ENCODE measurements at regions not wholly inside any gene's neighbourhood (a gene's known extent, or its start where the extent isn't known, plus 50 kb on each side); places are given as distances from the start of the nearest gene placed in this dataset.

GRCh38 chr19:27776524-27776923 is 1436.4 kb downstream of the UQCRFS1 start:
- H3K4me2 ChIP-seq (ENCODE audit: insufficient read depth, low read length) = no peak overlapping the region
- no peak overlapping the region for H2AFZ ChIP-seq (ENCODE audit: low read depth, low read length)
- H3K27me3 ChIP-seq (ENCODE audit: control insufficient read depth in 2 of 2, insufficient read depth in 2 of 2, low read length in 2 of 2) = no peaks in the 10 kb centered on the region
- no TSS peak for BruUV-seq (replicated peaks)
- no peak for DNase-seq (ENCODE audit: low read depth, low spot score)
- H3K9ac ChIP-seq (replicated peaks; ENCODE audit: extremely low read depth, insufficient read depth, low read length) = no peak overlapping the region
- H3K27ac ChIP-seq (ENCODE audit: insufficient read depth, low read depth, low read length) = no peak overlapping the region
- H3K9me3 ChIP-seq (replicated peaks; ENCODE audit: control insufficient read depth, insufficient read depth, low read length) = peaks cover 8% of the 10 kb centered on the region
- dilution Hi-C loops (cut with MboI; ENCODE audit: extremely low pct_ligation_motif_present, low sequenced_read_pairs) = no loop called here
- TF ChIP-seq CTCF (IDR thresholded peaks at IDR 0.05; ENCODE audit: extremely low read depth in 1 of 2, insufficient read depth in 1 of 2, low read depth in 1 of 2, low read length in 2 of 2) (no peak), MAX (IDR thresholded peaks at IDR 0.05; ENCODE audit: insufficient read depth, insufficient read length) (no peak), GATA2 (IDR thresholded peaks at IDR 0.05; ENCODE audit: insufficient read depth, insufficient read length, low read depth, low read length) (no peak), MYC (IDR thresholded peaks at IDR 0.05; ENCODE audit: low read depth, low read length) (no peak), FOS (IDR thresholded peaks at IDR 0.05; ENCODE audit: borderline replicate concordance, insufficient read depth, low read length) (no peak), POLR2AphosphoS5 (IDR thresholded peaks at IDR 0.05; ENCODE audit: insufficient read depth, low read depth, low read length) (no peak), EZH2 (IDR thresholded peaks at IDR 0.05; ENCODE audit: borderline replicate concordance, low read depth, low read length, severe bottlenecking) (no peak), JUN (IDR thresholded peaks at IDR 0.05; ENCODE audit: borderline replicate concordance, insufficient read depth, insufficient read length, low read depth) (no peak), POLR2A (IDR thresholded peaks at IDR 0.05; ENCODE audit: low read depth, low read length) (no peak)
- H4K20me1 ChIP-seq (replicated peaks; ENCODE audit: control insufficient read depth, extremely low read depth, insufficient read depth, low read length) = no peaks in the 10 kb centered on the region
- POLR2A ChIA-PET = no interaction called here
- intact Hi-C loops (cut with micrococcal nuclease) = loop anchor here (10.0 kb wide), 1 partner anchor 548 kb away; no protein-coding TSS in a partner anchor
- H3K4me3 ChIP-seq (replicated peaks in 1 of 3; ENCODE audit: insufficient read depth in 1 of 3, low read depth in 1 of 3, low read length in 3 of 3) = no peak overlapping the region
- no peak for FAIRE-seq
- no peaks in the 10 kb centered on the region for H3K36me3 ChIP-seq (ENCODE audit: control insufficient read depth in 2 of 2, extremely low read depth in 1 of 2, insufficient read depth in 2 of 2, low read length in 2 of 2)
- H3K9me1 ChIP-seq (replicated peaks; ENCODE audit: control insufficient read depth, extremely low read depth, insufficient read depth, low read length) = no peaks in the 10 kb centered on the region
- CTCF ChIA-PET = no interaction called here
- H3K4me1 ChIP-seq (ENCODE audit: control insufficient read depth, extremely low read depth, insufficient read depth, low read length) = no peaks in the 10 kb centered on the region
- H3K79me2 ChIP-seq (ENCODE audit: control insufficient read depth, insufficient read depth, low read length) = no peaks in the 10 kb centered on the region

Data from endothelial cell of umbilical vein (primary cell).